HG02642 (cell line): ENCODE measurements at regions not wholly inside any gene's neighbourhood (a gene's known extent, or its start where the extent isn't known, plus 50 kb on each side); places are given as distances from the start of the nearest gene placed in this dataset.

Experiments used
- ATAC-seq: cut with Tn5 transposase; IDR thresholded peaks from one replicate; pipeline ENCODE4 v1.9.1; 2021; ENCODE audit warnings: mild to moderate bottlenecking; ENCODE audit not compliant: unreplicated experiment, poor library complexity

- ATAC-seq, result no peak
Measured at GRCh38 chr5:82336226-82336958, 58.2 kb upstream of the RPS23 start.

GRCh38 chr5:82335806-82336205 is 57.7 kb upstream of the RPS23 start:
- ATAC-seq, result no peak

- ATAC-seq, result no peak
Measured at GRCh38 chr5:82334856-82335255, 56.7 kb upstream of the RPS23 start.

GRCh38 chr5:82334085-82334692 is 56.0 kb upstream of the RPS23 start:
- ATAC-seq, result no peak

- no peak for ATAC-seq
Measured at GRCh38 chr5:82332886-82333615, 54.9 kb upstream of the RPS23 start.

GRCh38 chr5:82332064-82332855 is 54.1 kb upstream of the RPS23 start:
- no peak for ATAC-seq

- ATAC-seq, result no peak
Measured at GRCh38 chr5:82331557-82331956, 53.4 kb upstream of the RPS23 start.

- no peak for ATAC-seq
Measured at GRCh38 chr5:82330530-82331270, 52.5 kb upstream of the RPS23 start.

GRCh38 chr5:82329393-82329792 is 51.2 kb upstream of the RPS23 start:
- ATAC-seq, result no peak
